HG02973 (cell line): ENCODE measurements at regions not wholly inside any gene's neighbourhood (a gene's known extent, or its start where the extent isn't known, plus 50 kb on each side); places are given as distances from the start of the nearest gene placed in this dataset.
"Not testable (repeated sequence)": the region's sequence is repeated elsewhere in the genome, so short reads cannot be mapped to it uniquely, and the experiment has no call there.

ENCODE experiments used
- ATAC-seq: cut with Tn5 transposase; IDR thresholded peaks from one replicate; pipeline ENCODE4 v1.9.1; 2021; ENCODE audit warnings: moderate library complexity; ENCODE audit not compliant: unreplicated experiment

GRCh38 chr7:159210581-159211235 is 66.0 kb upstream of the VIPR2 start:
- no peak for ATAC-seq

GRCh38 chr7:159209429-159209828 is 64.8 kb upstream of the VIPR2 start:
- no peak for ATAC-seq

- ATAC-seq: no peak
These were observed 63.3 kb upstream of the VIPR2 start for GRCh38 chr7:159207951-159208350.

GRCh38 chr7:159207393-159207792 is 62.7 kb upstream of the VIPR2 start:
- ATAC-seq: no peak

- ATAC-seq: no peak
These were observed 61.2 kb upstream of the VIPR2 start for GRCh38 chr7:159205833-159206232.

GRCh38 chr7:159204664-159205063 is 60.0 kb upstream of the VIPR2 start:
- no peak for ATAC-seq

GRCh38 chr7:159203253-159203652 is 58.6 kb upstream of the VIPR2 start:
- ATAC-seq: not testable (repeated sequence)

GRCh38 chr7:159201722-159202330 is 57.2 kb upstream of the VIPR2 start:
- ATAC-seq: no peak

- ATAC-seq: no peak
These were observed 55.8 kb upstream of the VIPR2 start for GRCh38 chr7:159200421-159200820.

- no peak for ATAC-seq
These were observed 53.5 kb upstream of the VIPR2 start for GRCh38 chr7:159198016-159198724.

GRCh38 chr7:159197066-159197975 is 52.7 kb upstream of the VIPR2 start:
- ATAC-seq: peak; percentile 56

- no peak for ATAC-seq
These were observed 51.9 kb upstream of the VIPR2 start for GRCh38 chr7:159196584-159196983.

- ATAC-seq: no peak
These were observed 51.3 kb upstream of the VIPR2 start for GRCh38 chr7:159195946-159196345.
